ENCODE measurements at regions not wholly inside any gene's neighbourhood (a gene's known extent, or its start where the extent isn't known, plus 50 kb on each side); places are given as distances from the start of the nearest gene placed in this dataset.

DNA sequence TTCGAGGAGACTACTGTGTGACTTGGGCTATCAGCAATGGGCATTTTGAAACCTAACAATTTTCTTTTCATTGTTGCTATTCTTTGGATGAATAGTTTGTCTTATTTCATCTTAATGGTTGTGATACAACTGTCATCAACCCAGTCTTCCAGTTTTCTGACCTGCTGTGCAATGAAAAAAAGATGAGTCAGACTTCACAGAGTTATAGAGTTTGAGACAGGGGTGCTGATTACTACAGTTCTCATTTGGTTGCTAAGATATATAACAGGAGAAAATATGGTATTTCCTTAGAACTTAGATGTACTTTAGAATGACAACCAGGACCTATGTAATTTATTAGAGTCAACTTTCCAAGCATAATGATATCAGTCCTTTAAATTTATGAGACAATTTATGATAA, 564.4 kb upstream of the NUDT12 start:
- TF ChIP-seq, protein P1, sequence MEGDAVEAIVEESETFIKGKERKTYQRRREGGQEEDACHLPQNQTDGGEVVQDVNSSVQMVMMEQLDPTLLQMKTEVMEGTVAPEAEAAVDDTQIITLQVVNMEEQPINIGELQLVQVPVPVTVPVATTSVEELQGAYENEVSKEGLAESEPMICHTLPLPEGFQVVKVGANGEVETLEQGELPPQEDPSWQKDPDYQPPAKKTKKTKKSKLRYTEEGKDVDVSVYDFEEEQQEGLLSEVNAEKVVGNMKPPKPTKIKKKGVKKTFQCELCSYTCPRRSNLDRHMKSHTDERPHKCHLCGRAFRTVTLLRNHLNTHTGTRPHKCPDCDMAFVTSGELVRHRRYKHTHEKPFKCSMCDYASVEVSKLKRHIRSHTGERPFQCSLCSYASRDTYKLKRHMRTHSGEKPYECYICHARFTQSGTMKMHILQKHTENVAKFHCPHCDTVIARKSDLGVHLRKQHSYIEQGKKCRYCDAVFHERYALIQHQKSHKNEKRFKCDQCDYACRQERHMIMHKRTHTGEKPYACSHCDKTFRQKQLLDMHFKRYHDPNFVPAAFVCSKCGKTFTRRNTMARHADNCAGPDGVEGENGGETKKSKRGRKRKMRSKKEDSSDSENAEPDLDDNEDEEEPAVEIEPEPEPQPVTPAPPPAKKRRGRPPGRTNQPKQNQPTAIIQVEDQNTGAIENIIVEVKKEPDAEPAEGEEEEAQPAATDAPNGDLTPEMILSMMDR (IDR thresholded peaks at IDR 0.05; ENCODE audit: low read depth, low read length, missing control alignments) = no peak
- DNase-seq (ENCODE audit: low read depth) = no peak
- H3K4me3 ChIP-seq (ENCODE audit: low read depth, low read length) = no peak overlapping the region

DNA sequence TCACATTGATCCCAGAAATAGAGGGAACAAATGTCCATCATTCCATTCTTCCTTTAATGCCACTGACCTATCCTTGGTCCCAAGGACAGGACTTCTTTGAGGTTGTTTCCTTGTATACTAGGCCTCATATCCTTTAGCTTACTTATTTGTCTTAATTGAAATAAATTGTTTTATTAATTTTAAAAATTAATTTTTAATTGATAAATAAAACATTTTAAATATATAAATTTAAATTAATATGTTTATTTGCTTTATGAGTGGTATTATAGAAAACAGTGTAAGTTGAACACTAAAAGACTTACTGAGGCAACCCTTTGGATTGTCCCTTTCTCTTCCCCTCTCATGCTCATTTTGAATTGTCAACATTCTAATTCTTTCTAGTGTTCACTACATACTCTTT, 556.9 kb upstream of the NUDT12 start:
- TF ChIP-seq, protein P1 (IDR thresholded peaks at IDR 0.05; ENCODE audit: low read depth, low read length, missing control alignments) = no peak
- H3K4me3 ChIP-seq (ENCODE audit: low read depth, low read length) = no peak overlapping the region
- DNase-seq (ENCODE audit: low read depth) = no peak

DNA sequence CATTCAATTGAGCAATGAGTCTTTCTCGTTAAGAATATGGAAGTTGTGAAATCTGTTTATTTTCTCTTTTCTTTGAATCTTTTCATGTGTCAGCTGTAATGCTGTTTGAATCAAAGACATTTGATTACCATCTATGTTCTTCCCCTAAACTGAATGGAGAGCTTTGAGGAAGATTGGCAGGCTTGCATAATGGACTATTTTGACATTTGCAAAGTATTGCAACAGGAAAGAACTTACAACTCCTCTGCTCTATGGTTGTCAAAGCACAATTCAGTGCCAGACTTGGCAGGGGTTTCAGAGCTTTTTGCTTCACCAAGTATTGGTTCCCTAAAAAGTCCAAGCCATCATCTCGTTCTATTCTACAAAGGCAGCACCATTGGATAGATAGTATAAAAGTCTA, 549.0 kb upstream of the NUDT12 start:
- no peak overlapping the region for H3K4me3 ChIP-seq (ENCODE audit: low read depth, low read length)
- TF ChIP-seq, protein P1 (IDR thresholded peaks at IDR 0.05; ENCODE audit: low read depth, low read length, missing control alignments) = no peak
- no peak for DNase-seq (ENCODE audit: low read depth)

DNA sequence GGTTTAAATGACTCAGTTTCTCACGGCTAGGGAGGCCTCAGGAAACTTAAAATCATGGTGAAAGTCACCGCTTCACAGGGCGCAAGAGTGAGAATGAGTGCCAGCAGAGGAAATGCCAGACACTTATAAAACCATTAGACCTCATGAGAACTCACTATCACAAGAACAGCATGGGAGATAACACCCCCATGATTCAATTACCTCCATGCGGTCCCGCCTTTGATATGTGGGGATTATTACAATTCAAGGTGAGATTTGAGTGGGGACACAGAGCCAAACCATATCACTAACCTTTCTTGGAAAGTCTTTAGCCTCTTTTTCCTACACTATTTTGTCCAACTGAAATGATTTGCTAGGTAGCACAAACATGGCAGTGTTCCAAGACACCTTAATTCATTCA, 533.9 kb upstream of the NUDT12 start:
- DNase-seq (ENCODE audit: low read depth) = no peak
- no peak overlapping the region for H3K4me3 ChIP-seq (ENCODE audit: low read depth, low read length)
- TF ChIP-seq, protein P1 (IDR thresholded peaks at IDR 0.05; ENCODE audit: low read depth, low read length, missing control alignments) = no peak

DNA sequence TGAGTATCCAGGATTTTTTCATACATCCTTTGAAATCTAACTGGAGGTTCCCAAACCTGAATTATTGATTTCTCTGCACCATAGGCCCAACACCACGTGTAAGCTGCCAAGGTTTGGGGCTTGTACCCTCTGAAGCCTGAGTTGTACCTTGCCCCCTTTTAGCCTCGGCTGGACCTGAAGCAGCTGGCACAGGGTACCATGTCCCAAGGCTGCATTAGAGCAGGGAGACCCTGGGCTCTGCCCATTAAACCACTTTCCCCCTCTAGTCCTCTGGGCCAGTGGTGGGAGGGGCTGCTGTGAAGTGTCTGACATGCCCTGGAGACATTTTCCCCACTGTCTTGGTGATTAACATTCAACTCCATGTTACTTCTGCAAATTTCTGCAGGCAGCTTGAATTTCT, 532.9 kb upstream of the NUDT12 start:
- H3K4me3 ChIP-seq (ENCODE audit: low read depth, low read length) = no peak overlapping the region
- TF ChIP-seq, protein P1 (IDR thresholded peaks at IDR 0.05; ENCODE audit: low read depth, low read length, missing control alignments) = no peak
- no peak for DNase-seq (ENCODE audit: low read depth)

DNA sequence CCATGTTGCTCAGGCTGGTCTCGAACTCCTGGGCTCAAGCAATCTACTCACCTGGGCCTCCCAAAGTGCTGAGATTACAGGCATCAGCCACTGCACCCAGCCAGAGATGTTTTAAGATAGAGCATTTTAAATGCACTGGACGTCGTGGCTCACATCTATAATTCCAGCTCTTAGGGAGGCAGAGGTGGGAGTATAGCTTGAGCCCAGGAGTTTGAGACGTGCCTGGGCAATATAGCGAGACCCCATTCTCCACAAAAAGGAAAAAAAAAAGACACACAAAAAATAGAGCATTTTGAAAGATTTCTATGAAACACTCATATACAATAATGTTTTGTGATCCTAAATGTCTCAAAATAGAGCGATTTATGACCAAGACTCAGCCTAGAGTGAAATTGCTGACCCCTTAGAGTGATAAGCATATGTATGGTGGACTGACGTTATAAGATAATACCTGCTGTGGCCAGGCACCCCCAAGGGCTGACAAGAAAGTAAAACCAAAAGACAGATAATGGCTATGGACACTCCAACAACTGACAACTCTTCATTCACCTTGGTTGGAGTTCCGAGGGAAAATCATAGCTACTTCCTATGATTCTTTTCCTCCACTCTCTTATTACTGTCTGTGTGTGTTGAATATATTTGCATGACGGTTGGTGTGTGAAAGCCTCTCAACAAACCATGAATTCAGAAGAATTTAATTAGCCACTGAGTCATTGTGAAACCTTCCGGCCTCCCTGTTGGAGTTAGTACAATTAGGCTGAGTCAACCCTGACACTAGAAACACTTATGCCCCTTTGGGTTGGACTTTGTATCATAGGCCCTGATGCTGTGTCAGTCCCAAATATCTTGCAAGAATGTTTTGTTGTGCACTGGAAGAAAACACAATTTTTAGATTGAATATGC, 526.5 kb upstream of the NUDT12 start:
- no peak overlapping the region for H3K4me3 ChIP-seq (ENCODE audit: low read depth, low read length)
- DNase-seq (ENCODE audit: low read depth) = no peak
- TF ChIP-seq, protein P1 (IDR thresholded peaks at IDR 0.05; ENCODE audit: low read depth, low read length, missing control alignments) = no peak

DNA sequence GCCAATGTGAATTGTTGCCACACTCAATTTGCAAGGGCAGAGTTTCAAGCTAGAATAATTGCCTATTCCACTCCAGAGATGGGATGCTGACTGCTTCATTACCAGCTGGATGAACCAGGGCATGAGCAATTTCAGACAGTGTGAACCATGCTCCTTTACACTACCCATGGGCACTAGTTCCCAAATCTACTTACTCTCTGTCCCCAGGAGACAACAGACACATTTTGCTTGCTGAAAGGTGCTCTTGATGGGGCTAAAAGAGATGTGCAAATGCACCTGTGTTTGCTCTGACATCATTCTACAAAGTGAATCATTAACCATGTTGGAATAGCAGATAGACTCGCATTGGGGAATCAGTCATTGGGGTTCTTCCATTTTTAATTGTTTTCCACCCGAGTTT, 522.3 kb upstream of the NUDT12 start:
- DNase-seq (ENCODE audit: low read depth) = no peak
- H3K4me3 ChIP-seq (ENCODE audit: low read depth, low read length) = no peak overlapping the region
- TF ChIP-seq, protein P1 (IDR thresholded peaks at IDR 0.05; ENCODE audit: low read depth, low read length, missing control alignments) = no peak

Data from GM12864 (cell line).